ENCODE measurements at regions not wholly inside any gene's neighbourhood (a gene's known extent, or its start where the extent isn't known, plus 50 kb on each side); places are given as distances from the start of the nearest gene placed in this dataset.

DNA sequence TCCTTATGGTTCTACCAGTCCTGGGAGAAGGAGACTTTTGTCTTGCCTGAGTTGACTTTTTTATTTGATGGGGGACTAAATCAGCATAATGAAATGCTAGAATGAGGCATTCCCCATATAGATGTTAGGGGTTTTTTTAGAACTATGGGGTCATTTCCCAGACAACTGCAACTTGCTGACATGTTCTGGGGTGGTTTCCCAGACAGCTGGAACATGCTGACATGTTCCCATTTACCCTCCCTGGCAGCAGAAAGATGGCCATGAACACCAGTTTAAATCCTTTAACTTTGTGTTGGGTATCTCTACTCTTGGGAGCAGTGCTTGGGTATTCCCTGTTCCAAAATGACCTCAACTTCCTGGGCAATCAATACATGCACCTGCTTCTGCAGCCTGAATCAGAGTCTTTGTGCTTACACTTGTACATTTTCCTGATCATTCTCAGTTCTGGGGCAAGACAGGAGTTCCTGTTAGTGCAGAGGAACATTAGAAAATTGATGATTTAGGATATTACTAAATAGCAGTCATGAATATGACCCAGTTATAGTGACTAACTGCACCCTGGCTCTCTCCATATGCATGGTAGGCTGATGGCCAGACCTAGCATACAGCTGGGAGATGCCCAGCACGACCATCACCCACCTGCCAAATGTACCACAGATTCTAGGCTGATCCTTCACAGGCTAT lies 75.4 kb upstream of the CD5L start:
- H3K9me3 ChIP-seq (ENCODE audit: control insufficient read depth in 4 of 4, low read length in 3 of 4), result no peaks in the 10 kb centered on the region
- no peak for TF ChIP-seq GABPA (IDR thresholded peaks at IDR 0.05 in 1 of 2, conservative IDR thresholded peaks at IDR 0.05 in 1 of 2)
- TF ChIP-seq, protein P1, sequence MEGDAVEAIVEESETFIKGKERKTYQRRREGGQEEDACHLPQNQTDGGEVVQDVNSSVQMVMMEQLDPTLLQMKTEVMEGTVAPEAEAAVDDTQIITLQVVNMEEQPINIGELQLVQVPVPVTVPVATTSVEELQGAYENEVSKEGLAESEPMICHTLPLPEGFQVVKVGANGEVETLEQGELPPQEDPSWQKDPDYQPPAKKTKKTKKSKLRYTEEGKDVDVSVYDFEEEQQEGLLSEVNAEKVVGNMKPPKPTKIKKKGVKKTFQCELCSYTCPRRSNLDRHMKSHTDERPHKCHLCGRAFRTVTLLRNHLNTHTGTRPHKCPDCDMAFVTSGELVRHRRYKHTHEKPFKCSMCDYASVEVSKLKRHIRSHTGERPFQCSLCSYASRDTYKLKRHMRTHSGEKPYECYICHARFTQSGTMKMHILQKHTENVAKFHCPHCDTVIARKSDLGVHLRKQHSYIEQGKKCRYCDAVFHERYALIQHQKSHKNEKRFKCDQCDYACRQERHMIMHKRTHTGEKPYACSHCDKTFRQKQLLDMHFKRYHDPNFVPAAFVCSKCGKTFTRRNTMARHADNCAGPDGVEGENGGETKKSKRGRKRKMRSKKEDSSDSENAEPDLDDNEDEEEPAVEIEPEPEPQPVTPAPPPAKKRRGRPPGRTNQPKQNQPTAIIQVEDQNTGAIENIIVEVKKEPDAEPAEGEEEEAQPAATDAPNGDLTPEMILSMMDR (IDR thresholded peaks at IDR 0.05; ENCODE audit: low read depth, low read length, missing input control), result no peak
- TF ChIP-seq RXRA (IDR thresholded peaks at IDR 0.05), result no peak
- no peak for TF ChIP-seq HNF4A (conservative IDR thresholded peaks at IDR 0.05)
- no peak for TF ChIP-seq TAF1 (conservative IDR thresholded peaks at IDR 0.05)
- no peak for TF ChIP-seq FOXA2 (IDR thresholded peaks at IDR 0.05)
- TF ChIP-seq, protein P2, sequence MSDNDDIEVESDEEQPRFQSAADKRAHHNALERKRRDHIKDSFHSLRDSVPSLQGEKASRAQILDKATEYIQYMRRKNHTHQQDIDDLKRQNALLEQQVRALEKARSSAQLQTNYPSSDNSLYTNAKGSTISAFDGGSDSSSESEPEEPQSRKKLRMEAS (IDR thresholded peaks at IDR 0.05), result no peak
- no peak for TF ChIP-seq JUND (IDR thresholded peaks at IDR 0.05)
- TF ChIP-seq FOXA1 (IDR thresholded peaks at IDR 0.05), result no peak
- TF ChIP-seq NR2F2 (IDR thresholded peaks at IDR 0.05), result no peak
- TF ChIP-seq, protein P3, sequence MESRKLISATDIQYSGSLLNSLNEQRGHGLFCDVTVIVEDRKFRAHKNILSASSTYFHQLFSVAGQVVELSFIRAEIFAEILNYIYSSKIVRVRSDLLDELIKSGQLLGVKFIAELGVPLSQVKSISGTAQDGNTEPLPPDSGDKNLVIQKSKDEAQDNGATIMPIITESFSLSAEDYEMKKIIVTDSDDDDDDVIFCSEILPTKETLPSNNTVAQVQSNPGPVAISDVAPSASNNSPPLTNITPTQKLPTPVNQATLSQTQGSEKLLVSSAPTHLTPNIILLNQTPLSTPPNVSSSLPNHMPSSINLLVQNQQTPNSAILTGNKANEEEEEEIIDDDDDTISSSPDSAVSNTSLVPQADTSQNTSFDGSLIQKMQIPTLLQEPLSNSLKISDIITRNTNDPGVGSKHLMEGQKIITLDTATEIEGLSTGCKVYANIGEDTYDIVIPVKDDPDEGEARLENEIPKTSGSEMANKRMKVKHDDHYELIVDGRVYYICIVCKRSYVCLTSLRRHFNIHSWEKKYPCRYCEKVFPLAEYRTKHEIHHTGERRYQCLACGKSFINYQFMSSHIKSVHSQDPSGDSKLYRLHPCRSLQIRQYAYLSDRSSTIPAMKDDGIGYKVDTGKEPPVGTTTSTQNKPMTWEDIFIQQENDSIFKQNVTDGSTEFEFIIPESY (IDR thresholded peaks at IDR 0.05), result no peak
- no peak for TF ChIP-seq SP1 (IDR thresholded peaks at IDR 0.05)
- no peak for TF ChIP-seq RAD21 (IDR thresholded peaks at IDR 0.05)
- TF ChIP-seq HNF4G (IDR thresholded peaks at IDR 0.05), result no peak
- TF ChIP-seq YY1 (IDR thresholded peaks at IDR 0.05), result no peak
- TF ChIP-seq EGR1 (IDR thresholded peaks at IDR 0.05; ENCODE audit: low read depth in 2 of 2), result no peak
- TF ChIP-seq, protein P4, sequence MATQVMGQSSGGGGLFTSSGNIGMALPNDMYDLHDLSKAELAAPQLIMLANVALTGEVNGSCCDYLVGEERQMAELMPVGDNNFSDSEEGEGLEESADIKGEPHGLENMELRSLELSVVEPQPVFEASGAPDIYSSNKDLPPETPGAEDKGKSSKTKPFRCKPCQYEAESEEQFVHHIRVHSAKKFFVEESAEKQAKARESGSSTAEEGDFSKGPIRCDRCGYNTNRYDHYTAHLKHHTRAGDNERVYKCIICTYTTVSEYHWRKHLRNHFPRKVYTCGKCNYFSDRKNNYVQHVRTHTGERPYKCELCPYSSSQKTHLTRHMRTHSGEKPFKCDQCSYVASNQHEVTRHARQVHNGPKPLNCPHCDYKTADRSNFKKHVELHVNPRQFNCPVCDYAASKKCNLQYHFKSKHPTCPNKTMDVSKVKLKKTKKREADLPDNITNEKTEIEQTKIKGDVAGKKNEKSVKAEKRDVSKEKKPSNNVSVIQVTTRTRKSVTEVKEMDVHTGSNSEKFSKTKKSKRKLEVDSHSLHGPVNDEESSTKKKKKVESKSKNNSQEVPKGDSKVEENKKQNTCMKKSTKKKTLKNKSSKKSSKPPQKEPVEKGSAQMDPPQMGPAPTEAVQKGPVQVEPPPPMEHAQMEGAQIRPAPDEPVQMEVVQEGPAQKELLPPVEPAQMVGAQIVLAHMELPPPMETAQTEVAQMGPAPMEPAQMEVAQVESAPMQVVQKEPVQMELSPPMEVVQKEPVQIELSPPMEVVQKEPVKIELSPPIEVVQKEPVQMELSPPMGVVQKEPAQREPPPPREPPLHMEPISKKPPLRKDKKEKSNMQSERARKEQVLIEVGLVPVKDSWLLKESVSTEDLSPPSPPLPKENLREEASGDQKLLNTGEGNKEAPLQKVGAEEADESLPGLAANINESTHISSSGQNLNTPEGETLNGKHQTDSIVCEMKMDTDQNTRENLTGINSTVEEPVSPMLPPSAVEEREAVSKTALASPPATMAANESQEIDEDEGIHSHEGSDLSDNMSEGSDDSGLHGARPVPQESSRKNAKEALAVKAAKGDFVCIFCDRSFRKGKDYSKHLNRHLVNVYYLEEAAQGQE (IDR thresholded peaks at IDR 0.05), result no peak
- TF ChIP-seq, protein P5, sequence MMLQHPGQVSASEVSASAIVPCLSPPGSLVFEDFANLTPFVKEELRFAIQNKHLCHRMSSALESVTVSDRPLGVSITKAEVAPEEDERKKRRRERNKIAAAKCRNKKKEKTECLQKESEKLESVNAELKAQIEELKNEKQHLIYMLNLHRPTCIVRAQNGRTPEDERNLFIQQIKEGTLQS (IDR thresholded peaks at IDR 0.05), result no peak
- H3K27ac ChIP-seq (ENCODE audit: low read depth in 1 of 2, low read length in 2 of 2), result no peak overlapping the region
- DNase-seq (ENCODE audit: low spot score), result no peak
- H3K36me3 ChIP-seq (ENCODE audit: control insufficient read depth in 4 of 4, insufficient read depth in 3 of 4, low read depth in 1 of 4, low read length in 3 of 4), result no peaks in the 10 kb centered on the region
- H3K4me1 ChIP-seq (ENCODE audit: control insufficient read depth in 4 of 4, insufficient read depth in 4 of 4, low read length in 3 of 4), result no peaks in the 10 kb centered on the region
- H3K4me3 ChIP-seq (ENCODE audit: low read depth in 1 of 3, low read length in 3 of 3), result no peak overlapping the region
- H3K9ac ChIP-seq (ENCODE audit: low read depth in 1 of 2, low read length in 2 of 2), result no peak overlapping the region
- H3K27me3 ChIP-seq (ENCODE audit: control insufficient read depth in 4 of 4, insufficient read depth in 4 of 4, low read length in 3 of 4), result peaks cover 0 to 3% (median 1%) of the 10 kb centered on the region in 4 donors
- no CpG with 5 or more reads among the region's 1 CpG for WGBS
